Neuronal stem cell (in vitro differentiated cells): ENCODE measurements at regions not wholly inside any gene's neighbourhood (a gene's known extent, or its start where the extent isn't known, plus 50 kb on each side); places are given as distances from the start of the nearest gene placed in this dataset.

Experiments
- DNase-seq: peaks from one replicate; pipeline ENCODE4 v3.0.0-alpha.2; 2013; ENCODE audit warnings: low spot score
- H2AFZ ChIP-seq: one replicate; pipeline ENCODE4 v1.6.1; 2013; ENCODE audit warnings: mild to moderate bottlenecking, low read length, inconsistent platforms
- H2AK5ac ChIP-seq: 2 replicates; pipeline ENCODE4 v1.6.1; 2013; ENCODE audit warnings: low read depth, mild to moderate bottlenecking, inconsistent platforms, low read length, moderate library complexity, mixed read lengths
- H2BK120ac ChIP-seq: 2 replicates; pipeline ENCODE4 v1.6.1; 2013; ENCODE audit warnings: low read depth, mild to moderate bottlenecking, inconsistent platforms, low read length, moderate library complexity, mixed read lengths
- H2BK12ac ChIP-seq: one replicate; pipeline ENCODE4 v1.6.1; 2013; ENCODE audit warnings: low read length, inconsistent platforms
- H2BK15ac ChIP-seq: 2 replicates; pipeline ENCODE4 v1.6.1; 2013; ENCODE audit warnings: mild to moderate bottlenecking, low read length, inconsistent platforms, mixed read lengths
- H2BK5ac ChIP-seq: one replicate; pipeline ENCODE4 v1.6.1; 2013; ENCODE audit warnings: inconsistent platforms, mild to moderate bottlenecking, low read length, moderate library complexity
- H3K14ac ChIP-seq: one replicate; pipeline ENCODE4 v1.6.1; 2013; ENCODE audit warnings: low read length, inconsistent platforms
- H3K18ac ChIP-seq: 2 replicates; pipeline ENCODE4 v1.6.1; 2013; ENCODE audit warnings: low read length, inconsistent platforms
- H3K23ac ChIP-seq: 2 replicates; pipeline ENCODE4 v1.6.1; 2013; ENCODE audit warnings: low read depth, mild to moderate bottlenecking, mixed read lengths, low read length, inconsistent platforms; ENCODE audit not compliant: poor library complexity
- H3K27ac ChIP-seq: replicated peaks from 3 replicates; pipeline ENCODE4 v1.5.1; 2013; ENCODE audit warnings: low read length, inconsistent platforms
- H3K27me3 ChIP-seq, 3 experiments: 2 replicates each; pipeline ENCODE4 v1.6.1; 2013; ENCODE audit warnings: low read length in 3 of 3, mild to moderate bottlenecking in 2 of 3, inconsistent platforms in 1 of 3, low read depth in 1 of 3, mixed read lengths in 1 of 3, moderate library complexity in 1 of 3; ENCODE audit not compliant: control insufficient read depth in 3 of 3, insufficient read depth in 3 of 3
- H3K36me3 ChIP-seq, 2 donors: replicated peaks in 1 of 2; 2 replicates each; pipeline ENCODE4 v1.6.1; 2013; ENCODE audit warnings: low read length in 2 of 2; ENCODE audit not compliant: control insufficient read depth in 2 of 2, insufficient read depth in 2 of 2
- H3K4ac ChIP-seq: 2 replicates; pipeline ENCODE4 v1.6.1; 2013; ENCODE audit warnings: inconsistent platforms, mild to moderate bottlenecking, low read length, moderate library complexity
- H3K4me1 ChIP-seq, 2 donors: 1 replicate in 1 of 2; 2 replicates in 1 of 2; pipeline ENCODE4 v1.6.1; 2013; ENCODE audit warnings: low read length in 2 of 2, low read depth in 1 of 2; ENCODE audit not compliant: control insufficient read depth in 2 of 2, insufficient read depth in 1 of 2
- H3K4me2 ChIP-seq: one replicate; pipeline ENCODE4 v1.6.1; 2013; ENCODE audit warnings: mild to moderate bottlenecking, low read length, inconsistent platforms; ENCODE audit not compliant: insufficient read depth, poor library complexity, severe bottlenecking
- H3K4me3 ChIP-seq, 2 donors: 2 replicates each; pipeline ENCODE4 v1.5.1; 2013; ENCODE audit warnings: low read length in 2 of 2, mild to moderate bottlenecking in 2 of 2, inconsistent platforms in 1 of 2, moderate library complexity in 1 of 2
- H3K79me1 ChIP-seq: one replicate; pipeline ENCODE4 v1.6.1; 2013; ENCODE audit warnings: low read depth, mild to moderate bottlenecking, inconsistent platforms, low read length, moderate library complexity
- H3K9ac ChIP-seq: one replicate; pipeline ENCODE4 v1.6.1; 2013; ENCODE audit warnings: mild to moderate bottlenecking, low read depth, low read length, inconsistent platforms; ENCODE audit not compliant: poor library complexity
- H3K9me3 ChIP-seq, 2 donors: replicated peaks in 1 of 2; 2 replicates each; pipeline versions ENCODE3 to v1.6.1; 2013; ENCODE audit warnings: low read length in 2 of 2, mild to moderate bottlenecking in 2 of 2, inconsistent platforms in 1 of 2, low read depth in 1 of 2, mixed read lengths in 1 of 2, moderate library complexity in 1 of 2; ENCODE audit not compliant: control insufficient read depth in 2 of 2, insufficient read depth in 1 of 2
- H4K8ac ChIP-seq: one replicate; pipeline ENCODE4 v1.6.1; 2013; ENCODE audit warnings: low read depth, mild to moderate bottlenecking, inconsistent platforms, low read length, moderate library complexity
- H4K91ac ChIP-seq: one replicate; pipeline ENCODE4 v1.6.1; 2013; ENCODE audit warnings: low read length, low read depth, mild to moderate bottlenecking, inconsistent platforms; ENCODE audit not compliant: poor library complexity
- WGBS, 2 donors: extraction: QIAGEN DNeasy Blood & Tissue Kit; methylation state at CpG; one replicate each; pipeline ENCODE4 v1.1.7; 2013; ENCODE audit warnings: missing lambda C conversion rate in 2 of 2, mixed read lengths in 1 of 2; ENCODE audit not compliant: insufficient read length in 2 of 2, insufficient replicate concordance in 1 of 2; ENCODE audit errors: extremely low coverage in 2 of 2; 5-methylcytosine and 5-hydroxymethylcytosine counted together

GRCh38 chr13:44106266-44107152 lies 226.8 kb downstream of the LACC1 start:
- no peak overlapping the region for H3K4me3 ChIP-seq
- no peak overlapping the region for H3K18ac ChIP-seq
- H2AK5ac ChIP-seq, result no peak overlapping the region
- no peak overlapping the region for H3K9ac ChIP-seq
- H3K4me2 ChIP-seq, result no peak overlapping the region
- H3K23ac ChIP-seq, result no peak overlapping the region
- no peak overlapping the region for H2BK12ac ChIP-seq
- no peak for DNase-seq
- no peak overlapping the region for H2BK120ac ChIP-seq
- no peak overlapping the region for H2AFZ ChIP-seq
- peaks cover 0 to 6% (median 0%) of the 10 kb centered on the region in 3 experiments for H3K27me3 ChIP-seq
- H3K4ac ChIP-seq, result no peak overlapping the region
- H3K14ac ChIP-seq, result no peak overlapping the region
- no peaks in the 10 kb centered on the region for H3K79me1 ChIP-seq
- H2BK5ac ChIP-seq, result no peak overlapping the region
- H3K9me3 ChIP-seq, result peaks cover 1 to 3% of the 10 kb centered on the region in 2 donors
- no peak overlapping the region for H3K27ac ChIP-seq
- H3K36me3 ChIP-seq, result no peaks in the 10 kb centered on the region
- peaks cover 0 to 9% of the 10 kb centered on the region in 2 donors for H3K4me1 ChIP-seq
- no peak overlapping the region for H4K8ac ChIP-seq
- no peak overlapping the region for H2BK15ac ChIP-seq
- no peak overlapping the region for H4K91ac ChIP-seq
- WGBS, 2 donors, result no CpG with 5 or more reads among the region's 6 CpGs

GRCh38 chr13:44107357-44108121 lies 227.8 kb downstream of the LACC1 start:
- Histone ChIP-seq H2BK5ac (no peak overlapping the region), H3K14ac (no peak overlapping the region), H3K23ac (no peak overlapping the region), H3K18ac (no peak overlapping the region), H2AK5ac (no peak overlapping the region), H2BK12ac (no peak overlapping the region), H3K4me3 (no peak overlapping the region), H3K4ac (no peak overlapping the region), H3K4me1 (peaks cover 0 to 9% of the 10 kb centered on the region in 2 donors), H3K27me3 (peaks cover 0 to 6% (median 0%) of the 10 kb centered on the region in 3 experiments), H3K27ac (no peak overlapping the region), H3K36me3 (no peaks in the 10 kb centered on the region), H2AFZ (no peak overlapping the region), H3K9ac (no peak overlapping the region), H2BK120ac (no peak overlapping the region), H3K4me2 (no peak overlapping the region), H3K9me3 (peaks cover under 1 to 3% of the 10 kb centered on the region in 2 donors), H4K91ac (no peak overlapping the region), H3K79me1 (no peaks in the 10 kb centered on the region), H4K8ac (no peak overlapping the region), H2BK15ac (no peak overlapping the region)
- no CpG with 5 or more reads among the region's 10 CpGs for WGBS, 2 donors
- DNase-seq, result no peak

DNA sequence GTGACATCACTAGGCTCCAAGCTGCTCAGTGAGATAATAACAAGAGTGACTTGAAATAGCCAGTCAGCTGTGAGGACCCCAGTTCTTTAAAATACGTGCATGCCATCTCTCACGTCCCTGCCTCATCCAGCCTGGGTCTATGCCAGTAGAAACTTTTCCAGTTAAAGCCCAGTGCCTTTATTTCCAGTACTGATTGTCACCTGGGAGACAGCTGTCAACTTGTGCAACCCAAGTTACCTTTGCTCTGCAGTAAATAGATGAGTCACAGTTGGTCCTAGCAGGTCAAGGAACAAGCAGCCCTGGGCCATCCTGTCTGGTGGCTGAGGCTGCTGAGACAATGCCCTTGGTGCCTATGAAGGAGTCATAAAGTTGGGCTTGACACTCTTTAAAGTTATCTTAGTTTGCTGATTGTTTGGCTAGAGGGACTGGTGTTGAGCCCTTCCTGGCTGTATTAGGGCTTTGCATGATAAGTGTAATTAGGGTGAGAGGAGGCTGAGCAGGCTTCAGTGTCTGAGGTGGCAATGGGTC lies 228.7 kb downstream of the LACC1 start:
- Histone ChIP-seq H2AFZ (no peak overlapping the region), H3K9me3 (peaks cover 0 to 3% of the 10 kb centered on the region in 2 donors), H3K23ac (no peak overlapping the region), H2BK120ac (no peak overlapping the region), H2AK5ac (no peak overlapping the region), H3K4ac (no peak overlapping the region), H3K18ac (no peak overlapping the region), H3K4me3 (no peak overlapping the region), H2BK12ac (no peak overlapping the region), H3K4me2 (no peak overlapping the region), H3K4me1 (peaks cover 0 to 9% of the 10 kb centered on the region in 2 donors), H2BK15ac (no peak overlapping the region), H4K8ac (no peak overlapping the region), H3K36me3 (no peaks in the 10 kb centered on the region), H3K79me1 (no peaks in the 10 kb centered on the region), H3K27ac (no peak overlapping the region), H3K14ac (no peak overlapping the region), H3K27me3 (peaks cover 0 to 6% (median 0%) of the 10 kb centered on the region in 3 experiments), H2BK5ac (no peak overlapping the region), H3K9ac (no peak overlapping the region), H4K91ac (no peak overlapping the region)
- WGBS, 2 donors, result no CpG with 5 or more reads among the region's 2 CpGs
- DNase-seq, result no peak
